ENCODE measurements at regions not wholly inside any gene's neighbourhood (a gene's known extent, or its start where the extent isn't known, plus 50 kb on each side); places are given as distances from the start of the nearest gene placed in this dataset.

DNA sequence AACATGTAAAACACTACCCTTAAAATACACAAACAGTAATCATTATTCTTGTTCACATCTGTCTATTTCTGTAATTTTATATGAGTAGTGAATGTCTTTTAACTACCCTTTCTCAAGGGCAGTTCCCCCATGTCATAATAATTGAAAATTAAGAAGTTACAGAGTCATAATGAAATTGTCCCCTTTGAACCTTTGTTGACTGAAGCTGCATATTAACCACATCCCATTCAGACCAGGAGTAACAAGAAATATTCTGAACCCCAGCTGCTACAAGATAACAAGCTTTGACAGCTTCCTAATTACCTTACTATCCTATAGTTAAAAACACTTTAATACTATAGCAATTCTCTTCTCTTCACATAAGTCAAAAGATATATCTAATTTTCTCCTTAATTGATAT lies 635.9 kb upstream of the SUCLG2 start:
- TF ChIP-seq, protein P1, sequence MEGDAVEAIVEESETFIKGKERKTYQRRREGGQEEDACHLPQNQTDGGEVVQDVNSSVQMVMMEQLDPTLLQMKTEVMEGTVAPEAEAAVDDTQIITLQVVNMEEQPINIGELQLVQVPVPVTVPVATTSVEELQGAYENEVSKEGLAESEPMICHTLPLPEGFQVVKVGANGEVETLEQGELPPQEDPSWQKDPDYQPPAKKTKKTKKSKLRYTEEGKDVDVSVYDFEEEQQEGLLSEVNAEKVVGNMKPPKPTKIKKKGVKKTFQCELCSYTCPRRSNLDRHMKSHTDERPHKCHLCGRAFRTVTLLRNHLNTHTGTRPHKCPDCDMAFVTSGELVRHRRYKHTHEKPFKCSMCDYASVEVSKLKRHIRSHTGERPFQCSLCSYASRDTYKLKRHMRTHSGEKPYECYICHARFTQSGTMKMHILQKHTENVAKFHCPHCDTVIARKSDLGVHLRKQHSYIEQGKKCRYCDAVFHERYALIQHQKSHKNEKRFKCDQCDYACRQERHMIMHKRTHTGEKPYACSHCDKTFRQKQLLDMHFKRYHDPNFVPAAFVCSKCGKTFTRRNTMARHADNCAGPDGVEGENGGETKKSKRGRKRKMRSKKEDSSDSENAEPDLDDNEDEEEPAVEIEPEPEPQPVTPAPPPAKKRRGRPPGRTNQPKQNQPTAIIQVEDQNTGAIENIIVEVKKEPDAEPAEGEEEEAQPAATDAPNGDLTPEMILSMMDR (IDR thresholded peaks at IDR 0.05; ENCODE audit: low read depth, low read length, missing control alignments), result no peak
- DNase-seq (ENCODE audit: extremely low read depth, low read depth), result no peak
- H3K4me3 ChIP-seq (replicated peaks; ENCODE audit: low read depth, low read length), result no peak overlapping the region

DNA sequence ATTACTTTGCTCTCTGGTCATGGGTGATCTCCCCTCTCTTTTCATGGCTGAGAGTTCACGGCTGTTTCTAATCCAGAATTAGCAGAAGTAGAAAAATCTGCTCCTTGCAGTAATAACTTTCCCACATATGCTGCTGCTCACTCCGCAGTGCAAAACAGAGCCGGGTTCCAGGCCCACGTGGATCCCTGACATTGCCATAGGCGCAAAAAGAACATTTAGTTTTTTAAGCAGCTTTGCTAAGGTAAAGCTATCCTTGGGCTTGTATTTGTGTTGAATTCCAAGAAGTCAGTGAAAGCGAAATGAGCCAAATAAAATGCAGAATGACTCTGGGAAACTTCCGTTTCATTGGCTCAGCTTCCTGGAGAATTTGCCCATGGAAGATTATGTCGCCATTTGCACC lies 633.7 kb upstream of the SUCLG2 start:
- no peak overlapping the region for H3K4me3 ChIP-seq (replicated peaks; ENCODE audit: low read depth, low read length)
- DNase-seq (ENCODE audit: extremely low read depth, low read depth), result no peak
- TF ChIP-seq, protein P1 (IDR thresholded peaks at IDR 0.05; ENCODE audit: low read depth, low read length, missing control alignments), result no peak

DNA sequence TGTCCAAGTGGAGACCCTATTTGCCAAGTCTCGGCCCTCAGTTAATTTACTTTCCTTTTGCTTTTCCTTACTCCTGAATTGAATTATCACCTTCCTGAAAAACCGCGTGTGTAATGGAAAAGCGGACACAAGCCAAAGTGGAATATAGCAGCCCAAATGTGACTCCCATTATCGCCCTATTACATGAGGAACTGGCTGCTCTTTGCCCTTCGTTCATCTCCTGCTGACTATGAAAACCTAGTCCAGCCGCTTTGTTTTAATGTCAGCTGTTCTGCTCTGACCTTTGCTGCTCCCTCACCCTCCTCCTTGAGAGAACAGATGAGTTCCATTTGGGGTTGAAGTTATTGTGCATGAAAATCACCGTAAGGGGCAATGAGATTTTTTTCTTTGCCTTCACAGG lies 632.7 kb upstream of the SUCLG2 start:
- TF ChIP-seq, protein P1 (IDR thresholded peaks at IDR 0.05; ENCODE audit: low read depth, low read length, missing control alignments), result no peak
- no peak overlapping the region for H3K4me3 ChIP-seq (replicated peaks; ENCODE audit: low read depth, low read length)
- no peak for DNase-seq (ENCODE audit: extremely low read depth, low read depth)

DNA sequence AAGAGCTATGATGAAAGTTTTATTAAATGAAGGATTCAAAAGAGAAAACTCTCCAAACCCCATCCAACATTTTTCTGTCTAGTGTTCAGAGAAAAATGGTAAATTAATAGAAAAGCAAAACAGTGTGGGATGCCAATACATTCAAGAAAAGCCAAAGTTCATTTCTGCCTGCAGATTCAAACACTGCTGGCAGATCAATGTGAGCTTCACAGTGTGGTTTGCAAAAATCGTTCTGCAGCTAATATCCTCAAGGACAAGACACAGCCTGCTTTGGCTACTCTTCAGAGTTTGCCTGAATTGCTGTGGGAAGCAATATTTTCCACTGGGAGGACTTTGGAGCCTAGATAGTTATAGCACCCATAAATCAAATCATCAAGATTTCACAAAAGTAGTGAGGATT lies 619.9 kb upstream of the SUCLG2 start:
- TF ChIP-seq, protein P1 (IDR thresholded peaks at IDR 0.05; ENCODE audit: low read depth, low read length, missing control alignments), result no peak
- H3K4me3 ChIP-seq (replicated peaks; ENCODE audit: low read depth, low read length), result no peak overlapping the region
- no peak for DNase-seq (ENCODE audit: extremely low read depth, low read depth)

DNA sequence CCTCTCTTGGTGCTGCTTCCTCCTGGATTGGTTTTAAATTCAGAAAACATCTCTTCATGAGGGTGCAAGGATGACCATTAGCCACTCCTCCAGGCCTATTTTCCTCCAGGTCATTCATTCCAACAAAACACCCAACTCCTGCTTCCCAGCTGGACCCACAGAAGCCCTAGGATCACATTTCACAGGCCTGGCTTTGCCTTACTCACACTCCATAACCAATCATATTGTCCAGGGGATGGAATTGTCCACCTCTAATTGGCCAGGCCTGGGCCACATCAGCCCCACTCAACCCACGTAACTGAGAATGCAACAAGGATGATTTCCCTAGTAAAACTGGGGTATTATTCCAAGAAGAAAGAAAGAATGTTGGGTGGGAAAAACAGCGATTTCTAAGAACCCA lies 616.7 kb upstream of the SUCLG2 start:
- TF ChIP-seq, protein P1 (IDR thresholded peaks at IDR 0.05; ENCODE audit: low read depth, low read length, missing control alignments), result no peak
- no peak overlapping the region for H3K4me3 ChIP-seq (replicated peaks; ENCODE audit: low read depth, low read length)
- no peak for DNase-seq (ENCODE audit: extremely low read depth, low read depth)

DNA sequence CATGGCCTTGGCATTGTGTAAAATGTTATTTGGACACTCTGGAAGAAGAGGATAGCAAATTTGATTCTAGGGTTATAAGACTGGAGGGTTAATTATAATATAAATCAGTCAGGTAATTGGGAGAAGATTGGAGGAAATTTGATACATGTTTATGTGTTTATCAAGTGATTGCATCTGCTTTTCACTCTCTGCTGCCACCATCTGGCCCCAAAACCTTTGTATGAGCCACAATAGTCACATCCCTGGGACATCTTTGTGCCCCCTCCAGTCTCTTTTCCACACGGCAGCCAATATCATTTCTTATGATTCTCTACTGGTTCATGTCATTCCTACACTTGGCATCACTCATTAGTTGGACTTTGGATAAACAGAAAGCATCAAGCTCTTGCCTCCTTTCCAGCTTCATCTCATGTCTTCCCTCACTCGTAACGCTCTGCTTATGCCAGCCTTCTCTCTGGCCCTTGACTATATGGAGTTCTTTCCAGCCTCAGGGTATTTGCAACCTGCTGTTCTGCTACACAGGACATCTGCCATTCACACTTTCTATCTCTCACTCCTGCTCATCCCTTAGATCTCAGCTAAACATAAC lies 602.3 kb upstream of the SUCLG2 start:
- DNase-seq (ENCODE audit: extremely low read depth, low read depth), result no peak
- TF ChIP-seq, protein P1 (IDR thresholded peaks at IDR 0.05; ENCODE audit: low read depth, low read length, missing control alignments), result no peak
- H3K4me3 ChIP-seq (replicated peaks; ENCODE audit: low read depth, low read length), result no peak overlapping the region

DNA sequence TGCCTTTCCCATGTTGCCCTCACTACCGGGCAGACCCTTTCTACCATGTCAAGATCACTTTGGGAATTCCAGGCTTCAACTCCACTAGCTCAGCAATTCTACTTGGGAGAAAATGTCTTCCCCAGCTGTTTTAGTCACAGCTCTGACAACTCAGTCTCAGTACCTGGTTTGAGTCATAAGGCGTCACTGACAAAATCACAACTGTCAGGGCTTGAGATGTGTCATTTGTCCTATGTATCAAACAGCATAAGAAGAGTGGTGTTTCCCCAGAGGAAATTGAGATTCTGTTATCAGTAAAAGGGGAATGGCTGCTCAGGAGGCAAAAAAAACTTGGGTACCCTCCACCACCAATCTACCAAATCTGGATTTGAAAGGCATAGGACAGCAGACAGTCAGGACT lies 594.9 kb upstream of the SUCLG2 start:
- no peak for DNase-seq (ENCODE audit: extremely low read depth, low read depth)
- no peak overlapping the region for H3K4me3 ChIP-seq (replicated peaks; ENCODE audit: low read depth, low read length)
- TF ChIP-seq, protein P1 (IDR thresholded peaks at IDR 0.05; ENCODE audit: low read depth, low read length, missing control alignments), result no peak

Measured in HFF-Myc (cell line).